Panc1 (cell line): ENCODE measurements at regions not wholly inside any gene's neighbourhood (a gene's known extent, or its start where the extent isn't known, plus 50 kb on each side); places are given as distances from the start of the nearest gene placed in this dataset.

Experiments used
- ATAC-seq: fragments of 200-7000 bp; cut with Tn5 transposase; 2 replicates; pipeline ENCODE4 v1.9.1; 2020; ENCODE audit warnings: mild to moderate bottlenecking, moderate library complexity
- BruUV-seq: library from RNA; stranded (reverse); fragments of 400-500 nt; replicated peaks from 2 replicates; lab custom pipeline; 2021; lab: Mats Ljungman, UMichigan
- CTCF ChIA-PET: fragments of 300-600 bp; sonication (Branson Sonifier 250); formaldehyde crosslinking; loops from one replicate; lab custom pipeline; 2022; ENCODE audit warnings: antibody characterized with exemption; lab: Charles Lee
- POLR2A ChIA-PET: fragments of 300-600 bp; sonication (Branson Sonifier 250); formaldehyde crosslinking; loops from one replicate; lab custom pipeline; 2022; ENCODE audit warnings: antibody characterized with exemption; lab: Charles Lee
- DNase-seq: peaks from one replicate; pipeline ENCODE4 v3.0.0-alpha.2; 2010; ENCODE audit warnings: low read depth, low spot score
- H3K27ac ChIP-seq: 2 replicates; pipeline ENCODE4 v1.5.1; 2011; ENCODE audit warnings: mild to moderate bottlenecking, low read length, inconsistent platforms
- H3K27me3 ChIP-seq: fragments of 200-500 bp; sonication (Bioruptor generic); 2 replicates; pipeline ENCODE4 v1.6.0; 2014; ENCODE audit warnings: low read length, inconsistent platforms; ENCODE audit not compliant: control insufficient read depth, insufficient read depth
- H3K36me3 ChIP-seq: fragments of 200-500 bp; sonication (Bioruptor generic); 2 replicates; pipeline ENCODE4 v1.5.1; 2014; ENCODE audit warnings: inconsistent platforms, mild to moderate bottlenecking, low read length, moderate library complexity; ENCODE audit not compliant: control insufficient read depth, insufficient read depth
- H3K4me1 ChIP-seq: 2 replicates; pipeline ENCODE4 v1.5.1; 2011; ENCODE audit warnings: inconsistent platforms, mild to moderate bottlenecking, low read length, moderate library complexity; ENCODE audit not compliant: control insufficient read depth, insufficient read depth
- H3K4me3 ChIP-seq, 2 experiments: 2 replicates each; pipeline ENCODE4 v1.5.1; 2011 to 2012; ENCODE audit warnings: low read depth in 2 of 2, low read length in 2 of 2, mild to moderate bottlenecking in 2 of 2, inconsistent platforms in 1 of 2, moderate library complexity in 1 of 2
- H3K9me3 ChIP-seq: fragments of 200-500 bp; sonication (Bioruptor generic); 2 replicates; pipeline ENCODE4 v1.5.1; 2014; ENCODE audit warnings: low read depth, mild to moderate bottlenecking, inconsistent platforms, low read length, moderate library complexity; ENCODE audit not compliant: control insufficient read depth, insufficient read depth
- POLR2AphosphoS5 ChIP-seq: IDR thresholded peaks from 2 replicates; pipeline ENCODE4 v1.6.1; 2012; ENCODE audit warnings: mild to moderate bottlenecking, low read depth, low read length, moderate library complexity
- SIN3A ChIP-seq: IDR thresholded peaks from 2 replicates; pipeline ENCODE4 v1.6.1; 2012; ENCODE audit warnings: low read depth, mild to moderate bottlenecking, low read length, moderate library complexity, borderline replicate concordance; ENCODE audit not compliant: insufficient read depth
- TCF7L2 ChIP-seq: IDR thresholded peaks from 2 replicates; pipeline ENCODE4 v1.6.1; 2011; ENCODE audit warnings: mild to moderate bottlenecking, low read depth, low read length, inconsistent platforms
- in situ Hi-C: cut with HindIII; loops from 2 replicates; pipeline ENCODE4 v1.10.0; 2016; ENCODE audit warnings: low sequenced_read_pairs, low pct_unique_long_range_greater_than_20kb
- intact Hi-C: fragments of 100-400 bp; cut with micrococcal nuclease; formaldehyde crosslinking; loops from one replicate; pipeline ENCODE4 v1.10.0; 2022; ENCODE audit not compliant: unreplicated experiment
- TF ChIP-seq, protein P1 (sequence below), 2 experiments: IDR thresholded peaks; 2 replicates each; pipeline ENCODE4 v1.6.1; 2011 to 2012; ENCODE audit warnings: low read depth in 2 of 2, control low read depth in 1 of 2, low read length in 1 of 2, mild to moderate bottlenecking in 1 of 2, moderate library complexity in 1 of 2; ENCODE audit not compliant: insufficient read depth in 1 of 2
- TF ChIP-seq, protein P2 (sequence below): fragments of 450-650 bp; IDR thresholded peaks from 2 replicates; pipeline ENCODE4 v1.5.1; 2017; ENCODE audit warnings: mild to moderate bottlenecking

DNA sequence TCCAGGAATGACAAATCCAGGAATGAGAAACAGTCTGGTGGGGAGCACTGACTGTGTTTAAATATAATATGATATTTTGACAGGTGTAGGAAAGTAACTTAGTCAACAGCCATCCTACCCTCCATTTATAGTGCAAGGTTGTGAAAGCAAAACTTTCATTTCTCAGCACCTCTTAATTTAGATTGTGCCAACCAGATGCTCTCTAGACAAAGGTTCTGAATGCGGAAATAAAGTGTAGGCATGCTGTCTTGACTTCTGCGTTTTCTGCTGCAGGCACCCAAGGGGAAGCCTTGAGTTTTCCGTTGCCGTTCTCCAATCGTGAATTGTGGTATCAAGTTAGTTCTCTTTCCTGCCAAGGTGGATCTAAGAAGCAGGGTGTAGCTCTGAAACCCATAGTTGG, 261.9 kb upstream of the SUCLG2 start:
- Histone ChIP-seq H3K4me1 (no peaks in the 10 kb centered on the region), H3K36me3 (no peaks in the 10 kb centered on the region), H3K4me3 (no peak overlapping the region), H3K27me3 (no peaks in the 10 kb centered on the region), H3K27ac (no peak overlapping the region), H3K9me3 (no peaks in the 10 kb centered on the region)
- BruUV-seq, result no TSS peak
- ATAC-seq, result no peak
- in situ Hi-C loops (no loop called here), intact Hi-C loops (no loop called here)
- ChIA-PET CTCF (no interaction called here), POLR2A (no interaction called here)
- DNase-seq, result no peak
- TF ChIP-seq POLR2AphosphoS5 (no peak), TCF7L2 (no peak), SIN3A (no peak)
- TF ChIP-seq, protein P1, sequence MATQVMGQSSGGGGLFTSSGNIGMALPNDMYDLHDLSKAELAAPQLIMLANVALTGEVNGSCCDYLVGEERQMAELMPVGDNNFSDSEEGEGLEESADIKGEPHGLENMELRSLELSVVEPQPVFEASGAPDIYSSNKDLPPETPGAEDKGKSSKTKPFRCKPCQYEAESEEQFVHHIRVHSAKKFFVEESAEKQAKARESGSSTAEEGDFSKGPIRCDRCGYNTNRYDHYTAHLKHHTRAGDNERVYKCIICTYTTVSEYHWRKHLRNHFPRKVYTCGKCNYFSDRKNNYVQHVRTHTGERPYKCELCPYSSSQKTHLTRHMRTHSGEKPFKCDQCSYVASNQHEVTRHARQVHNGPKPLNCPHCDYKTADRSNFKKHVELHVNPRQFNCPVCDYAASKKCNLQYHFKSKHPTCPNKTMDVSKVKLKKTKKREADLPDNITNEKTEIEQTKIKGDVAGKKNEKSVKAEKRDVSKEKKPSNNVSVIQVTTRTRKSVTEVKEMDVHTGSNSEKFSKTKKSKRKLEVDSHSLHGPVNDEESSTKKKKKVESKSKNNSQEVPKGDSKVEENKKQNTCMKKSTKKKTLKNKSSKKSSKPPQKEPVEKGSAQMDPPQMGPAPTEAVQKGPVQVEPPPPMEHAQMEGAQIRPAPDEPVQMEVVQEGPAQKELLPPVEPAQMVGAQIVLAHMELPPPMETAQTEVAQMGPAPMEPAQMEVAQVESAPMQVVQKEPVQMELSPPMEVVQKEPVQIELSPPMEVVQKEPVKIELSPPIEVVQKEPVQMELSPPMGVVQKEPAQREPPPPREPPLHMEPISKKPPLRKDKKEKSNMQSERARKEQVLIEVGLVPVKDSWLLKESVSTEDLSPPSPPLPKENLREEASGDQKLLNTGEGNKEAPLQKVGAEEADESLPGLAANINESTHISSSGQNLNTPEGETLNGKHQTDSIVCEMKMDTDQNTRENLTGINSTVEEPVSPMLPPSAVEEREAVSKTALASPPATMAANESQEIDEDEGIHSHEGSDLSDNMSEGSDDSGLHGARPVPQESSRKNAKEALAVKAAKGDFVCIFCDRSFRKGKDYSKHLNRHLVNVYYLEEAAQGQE (IDR thresholded peaks at IDR 0.05; ENCODE audit: insufficient read depth in 1 of 2, low read depth in 2 of 2, low read length in 1 of 2), result no peak
- TF ChIP-seq, protein P2, sequence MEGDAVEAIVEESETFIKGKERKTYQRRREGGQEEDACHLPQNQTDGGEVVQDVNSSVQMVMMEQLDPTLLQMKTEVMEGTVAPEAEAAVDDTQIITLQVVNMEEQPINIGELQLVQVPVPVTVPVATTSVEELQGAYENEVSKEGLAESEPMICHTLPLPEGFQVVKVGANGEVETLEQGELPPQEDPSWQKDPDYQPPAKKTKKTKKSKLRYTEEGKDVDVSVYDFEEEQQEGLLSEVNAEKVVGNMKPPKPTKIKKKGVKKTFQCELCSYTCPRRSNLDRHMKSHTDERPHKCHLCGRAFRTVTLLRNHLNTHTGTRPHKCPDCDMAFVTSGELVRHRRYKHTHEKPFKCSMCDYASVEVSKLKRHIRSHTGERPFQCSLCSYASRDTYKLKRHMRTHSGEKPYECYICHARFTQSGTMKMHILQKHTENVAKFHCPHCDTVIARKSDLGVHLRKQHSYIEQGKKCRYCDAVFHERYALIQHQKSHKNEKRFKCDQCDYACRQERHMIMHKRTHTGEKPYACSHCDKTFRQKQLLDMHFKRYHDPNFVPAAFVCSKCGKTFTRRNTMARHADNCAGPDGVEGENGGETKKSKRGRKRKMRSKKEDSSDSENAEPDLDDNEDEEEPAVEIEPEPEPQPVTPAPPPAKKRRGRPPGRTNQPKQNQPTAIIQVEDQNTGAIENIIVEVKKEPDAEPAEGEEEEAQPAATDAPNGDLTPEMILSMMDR, result no peak

- intact Hi-C loops (no loop called here), in situ Hi-C loops (no loop called here)
- CTCF ChIA-PET, result no interaction called here
- Histone ChIP-seq H3K9me3 (no peaks in the 10 kb centered on the region), H3K4me3 (no peak overlapping the region), H3K27me3 (no peaks in the 10 kb centered on the region), H3K27ac (no peak overlapping the region), H3K36me3 (no peaks in the 10 kb centered on the region), H3K4me1 (no peaks in the 10 kb centered on the region)
- DNase-seq (no peak), ATAC-seq (no peak)
- TF ChIP-seq SIN3A, result no peak
- TF ChIP-seq, protein P2, result no peak
- TF ChIP-seq POLR2AphosphoS5, result no peak
- no peak for TF ChIP-seq TCF7L2
- TF ChIP-seq, protein P1 (IDR thresholded peaks at IDR 0.05; ENCODE audit: insufficient read depth in 1 of 2, low read depth in 2 of 2, low read length in 1 of 2), result no peak
- POLR2A ChIA-PET, result no interaction called here
- BruUV-seq, result no TSS peak
These were observed 253.3 kb upstream of the SUCLG2 start for GRCh38 chr3:67907735-67908134.
